OCI-LY7 (cell line): ENCODE measurements at regions not wholly inside any gene's neighbourhood (a gene's known extent, or its start where the extent isn't known, plus 50 kb on each side); places are given as distances from the start of the nearest gene placed in this dataset.

Experiments
- BruUV-seq: library from RNA; stranded (reverse); fragments of 400-500 nt; replicated peaks from 2 replicates; lab custom pipeline; 2021; lab: Mats Ljungman, UMichigan
- CTCF ChIA-PET: fragments of 300-600 bp; sonication (Branson Sonifier 250); formaldehyde crosslinking; loops from one replicate; lab custom pipeline; 2022; ENCODE audit warnings: antibody characterized with exemption; ENCODE audit not compliant: unreplicated experiment; lab: Charles Lee
- POLR2A ChIA-PET: fragments of 300-600 bp; sonication (Branson Sonifier 250); formaldehyde crosslinking; loops from one replicate; lab custom pipeline; 2022; ENCODE audit warnings: antibody characterized with exemption; lab: Charles Lee
- DNase-seq: peaks from one replicate; pipeline ENCODE4 v3.0.0-alpha.2; 2015; ENCODE audit warnings: low spot score
- H2AFZ ChIP-seq: fragments of 200-600 bp; sonication (generic), shearing (Covaris generic); 2 replicates; pipeline ENCODE4 v1.6.1; 2014; ENCODE audit warnings: mild to moderate bottlenecking, antibody characterized with exemption, low read length, moderate library complexity
- H3K27ac ChIP-seq: fragments of 200-600 bp; sonication (generic); 2 replicates; pipeline ENCODE4 v1.5.1; 2014; ENCODE audit warnings: mixed run types, low read depth, mild to moderate bottlenecking, moderate library complexity, low read length, inconsistent platforms; ENCODE audit not compliant: poor library complexity, severe bottlenecking
- H3K36me3 ChIP-seq: fragments of 200-600 bp; sonication (generic); 2 replicates; pipeline ENCODE4 v1.6.1; 2014; ENCODE audit warnings: mild to moderate bottlenecking, antibody characterized with exemption, low read length, moderate library complexity, mixed read lengths; ENCODE audit not compliant: insufficient read depth
- H3K4me1 ChIP-seq: fragments of 200-600 bp; sonication (generic); 2 replicates; pipeline ENCODE4 v1.5.1; 2014; ENCODE audit warnings: mild to moderate bottlenecking, low read length; ENCODE audit not compliant: insufficient read depth, poor library complexity, severe bottlenecking
- H3K4me2 ChIP-seq: fragments of 200-600 bp; sonication (generic); 2 replicates; pipeline ENCODE4 v1.6.1; 2014; ENCODE audit warnings: mild to moderate bottlenecking, low read length
- H3K4me3 ChIP-seq: fragments of 200-600 bp; sonication (generic); 2 replicates; pipeline ENCODE4 v1.5.1; 2014; ENCODE audit warnings: mild to moderate bottlenecking, low read depth, low read length; ENCODE audit not compliant: poor library complexity, severe bottlenecking
- H3K79me2 ChIP-seq: fragments of 200-600 bp; sonication (generic); 2 replicates; pipeline ENCODE4 v1.6.1; 2016; ENCODE audit warnings: low read depth, mild to moderate bottlenecking, low read length, moderate library complexity, mixed read lengths; ENCODE audit not compliant: insufficient read depth
- H3K9me2 ChIP-seq: fragments of 200-600 bp; sonication (generic); 2 replicates; pipeline ENCODE4 v1.6.1; 2016; ENCODE audit warnings: mild to moderate bottlenecking, low read length, mixed read lengths; ENCODE audit not compliant: insufficient read depth
- H3K9me3 ChIP-seq: fragments of 200-600 bp; sonication (generic); 2 replicates; pipeline ENCODE4 v1.6.1; 2014; ENCODE audit warnings: mild to moderate bottlenecking, mixed run types, low read length, mixed read lengths
- H4K20me1 ChIP-seq: fragments of 200-600 bp; sonication (generic); 2 replicates; pipeline ENCODE4 v1.6.1; 2014; ENCODE audit warnings: mild to moderate bottlenecking, antibody characterized with exemption, low read length, moderate library complexity, mixed read lengths; ENCODE audit not compliant: insufficient read depth
- CTCF ChIP-seq: fragments of 200-600 bp; sonication (generic); conservative IDR thresholded peaks from 2 replicates; pipeline ENCODE4 v1.5.1; 2014; ENCODE audit warnings: mild to moderate bottlenecking, antibody characterized with exemption, low read length, moderate library complexity, mixed read lengths
- EZH2phosphoT487 ChIP-seq: fragments of 200-600 bp; sonication (generic); IDR thresholded peaks from 2 replicates; pipeline ENCODE4 v1.6.1; 2018; ENCODE audit warnings: low read depth, borderline replicate concordance, mild to moderate bottlenecking, mixed run types, antibody characterized with exemption, low read length, moderate library complexity, mixed read lengths
- intact Hi-C: fragments of 100-400 bp; cut with micrococcal nuclease; formaldehyde crosslinking; loops from one replicate; pipeline ENCODE4 v1.10.0; 2022; ENCODE audit not compliant: unreplicated experiment

- Histone ChIP-seq H3K4me2 (no peak overlapping the region), H4K20me1 (no peaks in the 10 kb centered on the region), H3K27ac (no peak overlapping the region), H3K4me3 (no peak overlapping the region), H3K9me2 (no peaks in the 10 kb centered on the region), H3K79me2 (no peaks in the 10 kb centered on the region), H3K9me3 (no peaks in the 10 kb centered on the region), H3K4me1 (peaks cover 35% of the 10 kb centered on the region), H3K36me3 (no peaks in the 10 kb centered on the region), H2AFZ (no peak overlapping the region)
- no peak for DNase-seq
- ChIA-PET POLR2A (interaction anchor here (0.7 to 0.9 kb wide), 2 partner anchors 18 to 32 kb away, joined by 3 to 4 read pairs; no protein-coding TSS in a partner anchor), CTCF (no interaction called here)
- no peak for TF ChIP-seq CTCF
- TF ChIP-seq EZH2phosphoT487: no peak
- no TSS peak for BruUV-seq
- intact Hi-C loops: no loop called here
Observed at GRCh38 chr1:244962130-244962529, 97.8 kb upstream of the HNRNPU start.

DNA sequence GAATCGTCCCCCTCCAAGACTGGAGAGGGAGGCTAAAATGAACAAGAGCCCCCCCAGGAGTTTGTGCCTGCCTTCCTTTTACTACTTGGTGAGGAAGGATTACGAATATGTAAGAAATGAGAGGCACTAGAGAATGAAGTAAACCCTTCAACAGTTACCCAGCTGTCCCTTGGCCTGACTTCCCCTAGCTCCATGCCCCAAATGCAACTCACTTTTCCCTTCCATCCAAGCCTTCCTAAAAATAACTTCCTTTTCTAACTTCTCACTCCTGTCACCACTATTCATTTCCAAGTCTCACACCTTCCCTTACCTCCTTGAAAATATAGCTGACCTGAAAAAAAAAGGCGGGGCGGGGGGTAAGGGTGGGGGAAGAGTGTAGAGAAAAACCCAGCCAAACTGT is 96.6 kb upstream of the HNRNPU start:
- Histone ChIP-seq H3K4me1 (peaks cover 39% of the 10 kb centered on the region), H3K9me3 (no peaks in the 10 kb centered on the region), H2AFZ (no peak overlapping the region), H3K4me3 (no peak overlapping the region), H3K36me3 (no peaks in the 10 kb centered on the region), H3K4me2 (no peak overlapping the region), H3K27ac (no peak overlapping the region), H3K9me2 (no peaks in the 10 kb centered on the region), H3K79me2 (no peaks in the 10 kb centered on the region), H4K20me1 (no peaks in the 10 kb centered on the region)
- intact Hi-C loops: no loop called here
- ChIA-PET POLR2A (interaction anchor here (0.5 to 1.4 kb wide), 7 partner anchors 8 to 1969 kb away, joined by 3 to 4 read pairs (median 4); a partner anchor contains a TSS), CTCF (interaction anchor here (0.6 kb wide), 1 partner anchor 127 kb away, joined by 4 read pairs; no protein-coding TSS in a partner anchor)
- DNase-seq: no peak
- BruUV-seq: no TSS peak
- TF ChIP-seq EZH2phosphoT487 (no peak), CTCF (no peak)

DNA sequence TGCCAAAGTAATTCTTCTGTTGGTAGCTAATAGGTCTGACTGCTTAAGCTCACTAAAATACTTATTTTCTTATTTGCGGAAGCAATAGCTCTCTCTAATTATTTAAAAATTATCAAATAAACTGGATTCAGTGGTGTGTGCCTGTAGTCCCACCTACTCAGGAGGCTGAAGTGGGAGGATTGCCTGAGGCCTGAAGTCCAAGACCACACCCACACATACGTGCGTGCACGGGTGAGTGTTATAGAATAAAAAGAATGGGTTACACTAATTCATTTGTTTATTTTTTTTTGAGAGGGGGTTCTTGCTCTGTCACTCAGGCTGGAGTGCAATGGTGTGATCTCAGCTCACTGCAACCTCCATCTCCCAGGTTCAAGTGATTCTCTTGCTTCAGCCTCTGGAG is 94.2 kb upstream of the HNRNPU start:
- ChIA-PET POLR2A (interaction anchor here (0.6 to 3.4 kb wide), 11 partner anchors 10 to 94 kb away, joined by 3 to 22 read pairs (median 3); partner anchors contain the start of gene HNRNPU), CTCF (no interaction called here)
- Histone ChIP-seq H3K36me3 (no peaks in the 10 kb centered on the region), H3K9me2 (no peaks in the 10 kb centered on the region), H3K79me2 (no peaks in the 10 kb centered on the region), H2AFZ (no peak overlapping the region), H3K9me3 (no peaks in the 10 kb centered on the region), H3K4me1 (peaks cover 20% of the 10 kb centered on the region), H3K27ac (peak overlapping the region; percentile 70), H3K4me2 (no peak overlapping the region), H3K4me3 (no peak overlapping the region), H4K20me1 (no peaks in the 10 kb centered on the region)
- no TSS peak for BruUV-seq
- intact Hi-C loops: loop anchor here (5.0 kb wide), 1 partner anchor 36 kb away; no protein-coding TSS in a partner anchor
- no peak for TF ChIP-seq EZH2phosphoT487
- no peak for DNase-seq
